Upper lobe of left lung (tissue), 4 donors: ENCODE measurements at regions not wholly inside any gene's neighbourhood (a gene's known extent, or its start where the extent isn't known, plus 50 kb on each side); places are given as distances from the start of the nearest gene placed in this dataset.

Experiments
- CTCF ChIP-seq, 6 experiments: fragments of 450-650 bp in 4 of 6; fragments of 200-600 bp in 2 of 6; sonication (generic) in 2 of 6; IDR thresholded peaks; one replicate each; pipeline ENCODE4 v1.5.1; 2016 to 2019; ENCODE audit warnings: antibody characterized with exemption in 6 of 6
- POLR2A ChIP-seq, 4 donors: fragments of 450-650 bp; IDR thresholded peaks; one replicate each; pipeline ENCODE4 v1.5.1; 2016 to 2017; ENCODE audit warnings: antibody characterized with exemption in 4 of 4, mild to moderate bottlenecking in 2 of 4

- no peak for TF ChIP-seq CTCF (IDR thresholded peaks at IDR 0.05)
- no peak for TF ChIP-seq POLR2A (IDR thresholded peaks at IDR 0.05)
Observed at GRCh38 chr11:95413021-95413420, 182.0 kb upstream of the SESN3 start.
